ENCODE measurements at regions not wholly inside any gene's neighbourhood (a gene's known extent, or its start where the extent isn't known, plus 50 kb on each side); places are given as distances from the start of the nearest gene placed in this dataset.

DNA sequence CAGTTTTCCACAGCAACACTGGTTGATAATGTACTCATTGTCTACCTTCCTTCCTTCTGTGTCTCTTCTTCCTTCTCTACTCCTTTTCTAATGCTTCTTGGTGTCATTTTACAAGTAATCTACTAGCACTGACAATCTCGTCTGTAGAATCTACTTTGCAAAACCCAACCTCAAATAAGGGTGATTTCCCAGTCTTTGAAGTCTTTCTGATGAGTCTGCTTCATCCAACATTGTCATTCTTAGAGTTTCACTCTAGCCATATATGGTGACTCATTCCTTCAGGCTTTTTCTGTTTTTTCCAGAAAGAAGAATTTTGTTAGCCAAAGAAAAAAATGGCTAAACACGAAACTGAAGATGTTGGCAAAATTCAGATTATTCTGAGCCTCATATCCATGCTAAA lies 288.7 kb downstream of the MBD2 start:
- H2AFZ ChIP-seq (replicated peaks; ENCODE audit: low read length, poor library complexity), result no peak overlapping the region
- ChIA-PET POLR2A (ENCODE audit: unreplicated experiment) (no interaction called here), CTCF (no interaction called here)
- H3K23ac ChIP-seq (ENCODE audit: low read depth, low read length), result no peak overlapping the region
- H3K14ac ChIP-seq (replicated peaks; ENCODE audit: low read depth, low read length), result no peak overlapping the region
- in situ Hi-C loops (cut with MboI; ENCODE audit: low sequenced_read_pairs) (no loop called here), intact Hi-C loops (cut with micrococcal nuclease) (no loop called here), dilution Hi-C loops (cut with HindIII; ENCODE audit: low sequenced_read_pairs, unreplicated experiment) (no loop called here)
- no peak overlapping the region for H3K9ac ChIP-seq (ENCODE audit: low read depth, low read length)
- H3K4me3 ChIP-seq (ENCODE audit: insufficient read depth, low read depth, low read length), result no peak overlapping the region
- H2BK15ac ChIP-seq (ENCODE audit: low read depth, low read length), result no peak overlapping the region
- no peak overlapping the region for H3K18ac ChIP-seq (ENCODE audit: low read depth, low read length)
- no peaks in the 10 kb centered on the region for H3K79me1 ChIP-seq (ENCODE audit: low read depth in 1 of 2, low read length in 2 of 2)
- no TSS peak for BruUV-seq (replicated peaks)
- H2BK20ac ChIP-seq (ENCODE audit: low read depth, low read length), result no peak overlapping the region
- H3K9me3 ChIP-seq (ENCODE audit: control insufficient read depth, insufficient read depth, low read length), result peaks cover 12% of the 10 kb centered on the region
- H3K9me1 ChIP-seq (ENCODE audit: insufficient read depth, low read length), result no peaks in the 10 kb centered on the region
- 0% methylated on average over 1 of the region's 2 CpGs; no CpG with 5 or more reads in 1 of the 2 experiments for WGBS, 2 experiments (ENCODE audit: extremely low coverage in 2 of 2, insufficient read length in 1 of 2)
- H2AK9ac ChIP-seq (replicated peaks; ENCODE audit: low read depth, low read length, poor library complexity), result no peak overlapping the region
- H4K8ac ChIP-seq (ENCODE audit: low read depth in 2 of 2, low read length in 2 of 2), result no peak overlapping the region
- no peaks in the 10 kb centered on the region for H3K27me3 ChIP-seq (ENCODE audit: control insufficient read depth, insufficient read depth, low read length)
- no peak overlapping the region for H4K91ac ChIP-seq (ENCODE audit: insufficient read depth, low read depth, low read length)
- H3K4ac ChIP-seq (ENCODE audit: low read depth, low read length), result no peak overlapping the region
- no peak overlapping the region for H2AK5ac ChIP-seq (ENCODE audit: low read depth, low read length)
- H4K20me1 ChIP-seq (ENCODE audit: insufficient read depth, low read length), result no peaks in the 10 kb centered on the region
- H3K4me1 ChIP-seq (ENCODE audit: control insufficient read depth, insufficient read depth, low read length), result no peaks in the 10 kb centered on the region
- no peak overlapping the region for H3K4me2 ChIP-seq (ENCODE audit: low read depth, low read length)
- TF ChIP-seq, protein P1, sequence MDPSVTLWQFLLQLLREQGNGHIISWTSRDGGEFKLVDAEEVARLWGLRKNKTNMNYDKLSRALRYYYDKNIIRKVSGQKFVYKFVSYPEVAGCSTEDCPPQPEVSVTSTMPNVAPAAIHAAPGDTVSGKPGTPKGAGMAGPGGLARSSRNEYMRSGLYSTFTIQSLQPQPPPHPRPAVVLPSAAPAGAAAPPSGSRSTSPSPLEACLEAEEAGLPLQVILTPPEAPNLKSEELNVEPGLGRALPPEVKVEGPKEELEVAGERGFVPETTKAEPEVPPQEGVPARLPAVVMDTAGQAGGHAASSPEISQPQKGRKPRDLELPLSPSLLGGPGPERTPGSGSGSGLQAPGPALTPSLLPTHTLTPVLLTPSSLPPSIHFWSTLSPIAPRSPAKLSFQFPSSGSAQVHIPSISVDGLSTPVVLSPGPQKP (IDR thresholded peaks at IDR 0.05; ENCODE audit: borderline replicate concordance, low read depth, low read length), result no peak
- TF ChIP-seq MXI1 (IDR thresholded peaks at IDR 0.05; ENCODE audit: borderline replicate concordance, low read depth, low read length), result no peak
- TF ChIP-seq RFX5 (IDR thresholded peaks at IDR 0.05; ENCODE audit: low read depth, low read length), result no peak
- no peak for TF ChIP-seq NFE2L2 (IDR thresholded peaks at IDR 0.05; ENCODE audit: low read depth, low read length)
- TF ChIP-seq BHLHE40 (IDR thresholded peaks at IDR 0.05; ENCODE audit: low read depth, low read length), result no peak
- no peak for TF ChIP-seq RCOR1 (IDR thresholded peaks at IDR 0.05; ENCODE audit: insufficient replicate concordance, low read length)
- no peak for TF ChIP-seq MAZ (IDR thresholded peaks at IDR 0.05; ENCODE audit: borderline replicate concordance, low read depth, low read length)
- TF ChIP-seq POLR2A (IDR thresholded peaks at IDR 0.05; ENCODE audit: low read depth, low read length), result no peak
- TF ChIP-seq, protein P2, sequence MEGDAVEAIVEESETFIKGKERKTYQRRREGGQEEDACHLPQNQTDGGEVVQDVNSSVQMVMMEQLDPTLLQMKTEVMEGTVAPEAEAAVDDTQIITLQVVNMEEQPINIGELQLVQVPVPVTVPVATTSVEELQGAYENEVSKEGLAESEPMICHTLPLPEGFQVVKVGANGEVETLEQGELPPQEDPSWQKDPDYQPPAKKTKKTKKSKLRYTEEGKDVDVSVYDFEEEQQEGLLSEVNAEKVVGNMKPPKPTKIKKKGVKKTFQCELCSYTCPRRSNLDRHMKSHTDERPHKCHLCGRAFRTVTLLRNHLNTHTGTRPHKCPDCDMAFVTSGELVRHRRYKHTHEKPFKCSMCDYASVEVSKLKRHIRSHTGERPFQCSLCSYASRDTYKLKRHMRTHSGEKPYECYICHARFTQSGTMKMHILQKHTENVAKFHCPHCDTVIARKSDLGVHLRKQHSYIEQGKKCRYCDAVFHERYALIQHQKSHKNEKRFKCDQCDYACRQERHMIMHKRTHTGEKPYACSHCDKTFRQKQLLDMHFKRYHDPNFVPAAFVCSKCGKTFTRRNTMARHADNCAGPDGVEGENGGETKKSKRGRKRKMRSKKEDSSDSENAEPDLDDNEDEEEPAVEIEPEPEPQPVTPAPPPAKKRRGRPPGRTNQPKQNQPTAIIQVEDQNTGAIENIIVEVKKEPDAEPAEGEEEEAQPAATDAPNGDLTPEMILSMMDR (conservative IDR thresholded peaks at IDR 0.05; ENCODE audit: low read depth, low read length), result no peak
- TF ChIP-seq CHD1 (IDR thresholded peaks at IDR 0.05; ENCODE audit: low read depth, low read length), result no peak
- TF ChIP-seq, protein P3, sequence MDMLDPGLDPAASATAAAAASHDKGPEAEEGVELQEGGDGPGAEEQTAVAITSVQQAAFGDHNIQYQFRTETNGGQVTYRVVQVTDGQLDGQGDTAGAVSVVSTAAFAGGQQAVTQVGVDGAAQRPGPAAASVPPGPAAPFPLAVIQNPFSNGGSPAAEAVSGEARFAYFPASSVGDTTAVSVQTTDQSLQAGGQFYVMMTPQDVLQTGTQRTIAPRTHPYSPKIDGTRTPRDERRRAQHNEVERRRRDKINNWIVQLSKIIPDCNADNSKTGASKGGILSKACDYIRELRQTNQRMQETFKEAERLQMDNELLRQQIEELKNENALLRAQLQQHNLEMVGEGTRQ (IDR thresholded peaks at IDR 0.05; ENCODE audit: low read depth, low read length), result no peak
- no peak for TF ChIP-seq SMC3 (IDR thresholded peaks at IDR 0.05; ENCODE audit: low read depth, low read length)
- TF ChIP-seq CEBPB (IDR thresholded peaks at IDR 0.05; ENCODE audit: low read depth, low read length), result no peak
- TF ChIP-seq RAD21 (IDR thresholded peaks at IDR 0.05; ENCODE audit: low read length), result no peak
- TF ChIP-seq FOS (IDR thresholded peaks at IDR 0.05; ENCODE audit: low read depth, low read length), result no peak
- no peak for TF ChIP-seq MAFK (IDR thresholded peaks at IDR 0.05; ENCODE audit: low read depth, low read length)
- ATAC-seq (ENCODE audit: low read depth), result no peak
- no peak overlapping the region for H2BK120ac ChIP-seq (ENCODE audit: low read depth, low read length)
- H3K36me3 ChIP-seq (ENCODE audit: control insufficient read depth, insufficient read depth, low read length), result no peaks in the 10 kb centered on the region
- no peak overlapping the region for H2BK5ac ChIP-seq (ENCODE audit: low read depth, low read length, poor library complexity, severe bottlenecking)
- H4K5ac ChIP-seq (ENCODE audit: low read depth, low read length), result no peak overlapping the region
- no peak overlapping the region for H3K27ac ChIP-seq (ENCODE audit: insufficient read depth, low read length)
- no peak for DNase-seq
- no peak overlapping the region for H3K56ac ChIP-seq (ENCODE audit: extremely low read depth, insufficient read depth, low read length)

Data from IMR-90 (cell line).